ENCODE measurements at regions not wholly inside any gene's neighbourhood (a gene's known extent, or its start where the extent isn't known, plus 50 kb on each side); places are given as distances from the start of the nearest gene placed in this dataset.

GRCh38 chr7:35437619-35438275 is 183.8 kb upstream of the TBX20 start:
- no peak for DNase-seq

GRCh38 chr7:35436452-35436851 is 182.6 kb upstream of the TBX20 start:
- no peak for DNase-seq

- no peak for DNase-seq
Measured at GRCh38 chr7:35430547-35431153, 176.8 kb upstream of the TBX20 start.

GRCh38 chr7:35424869-35425495 is 171.1 kb upstream of the TBX20 start:
- DNase-seq, result peak; percentile 63 to 68

- no peak for DNase-seq
Measured at GRCh38 chr7:35424440-35424839, 170.5 kb upstream of the TBX20 start.

- no peak for DNase-seq
Measured at GRCh38 chr7:35422715-35423114, 168.8 kb upstream of the TBX20 start.

- no peak for DNase-seq
Measured at GRCh38 chr7:35420656-35421055, 166.8 kb upstream of the TBX20 start.

GRCh38 chr7:35419391-35419755 is 165.5 kb upstream of the TBX20 start:
- no peak for DNase-seq

- no peak for DNase-seq
Measured at GRCh38 chr7:35418716-35419390, 165.0 kb upstream of the TBX20 start.

- DNase-seq, result no peak
Measured at GRCh38 chr7:35416568-35416967, 162.7 kb upstream of the TBX20 start.

- DNase-seq, result no peak
Measured at GRCh38 chr7:35415411-35415822, 161.5 kb upstream of the TBX20 start.

GRCh38 chr7:35411331-35411730 is 157.4 kb upstream of the TBX20 start:
- no peak for DNase-seq

GRCh38 chr7:35405461-35405860 is 151.6 kb upstream of the TBX20 start:
- no peak for DNase-seq

- DNase-seq, result no peak
Measured at GRCh38 chr7:35401217-35401879, 147.4 kb upstream of the TBX20 start.

GRCh38 chr7:35399840-35400239 is 145.9 kb upstream of the TBX20 start:
- no peak for DNase-seq

GRCh38 chr7:35399216-35399615 is 145.3 kb upstream of the TBX20 start:
- no peak for DNase-seq

GRCh38 chr7:35398518-35398917 is 144.6 kb upstream of the TBX20 start:
- no peak for DNase-seq

- DNase-seq, result no peak
Measured at GRCh38 chr7:35390146-35390545, 136.2 kb upstream of the TBX20 start.

- DNase-seq, result no peak
Measured at GRCh38 chr7:35389636-35390035, 135.7 kb upstream of the TBX20 start.

- DNase-seq, result no peak
Measured at GRCh38 chr7:35386816-35387706, 133.2 kb upstream of the TBX20 start.

- DNase-seq, result no peak
Measured at GRCh38 chr7:35386082-35386815, 132.3 kb upstream of the TBX20 start.
